Stimulated activated CD4-positive, alpha-beta T cell treated with anti-CD3 and anti-CD28 coated beads, Interleukin-15, amount 100 ng/mL, for 48 hours (primary cell): ENCODE measurements at regions not wholly inside any gene's neighbourhood (a gene's known extent, or its start where the extent isn't known, plus 50 kb on each side); places are given as distances from the start of the nearest gene placed in this dataset.

Experiments
- DNase-seq, 2 donors: peaks; one replicate each; pipeline ENCODE4 v3.0.0-alpha.2; 2020; ENCODE audit warnings: low read depth in 2 of 2

GRCh38 chr14:29216268-29217232 lies 450.0 kb downstream of the FOXG1 start:
- DNase-seq, result no peak

- no peak for DNase-seq
Measured at GRCh38 chr14:29217813-29218450, 451.3 kb downstream of the FOXG1 start.

DNA sequence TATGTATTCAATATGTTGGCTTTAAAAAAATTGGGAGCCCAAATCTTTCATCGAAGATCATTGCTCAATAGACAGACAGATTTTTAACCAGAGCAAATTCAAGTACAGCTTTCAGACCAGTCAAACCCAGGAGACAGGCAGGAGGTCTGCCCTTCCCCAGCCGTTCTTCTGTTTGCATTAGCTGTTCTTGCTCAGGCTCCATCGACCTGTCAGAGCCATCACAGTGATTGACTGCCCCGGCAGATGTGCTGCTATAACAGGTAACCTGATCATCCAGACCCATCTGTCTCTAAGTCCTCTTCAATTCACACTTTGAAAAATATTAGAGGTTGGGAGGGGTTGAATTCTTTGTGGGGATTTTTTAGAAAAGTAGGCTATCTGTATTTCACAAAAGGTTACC lies 453.5 kb downstream of the FOXG1 start:
- no peak for DNase-seq

GRCh38 chr14:29220566-29220965 lies 454.0 kb downstream of the FOXG1 start:
- DNase-seq, result no peak

GRCh38 chr14:29222006-29222405 lies 455.4 kb downstream of the FOXG1 start:
- DNase-seq, result no peak

GRCh38 chr14:29222671-29223268 lies 456.2 kb downstream of the FOXG1 start:
- no peak for DNase-seq

GRCh38 chr14:29223947-29224346 lies 457.4 kb downstream of the FOXG1 start:
- no peak for DNase-seq

GRCh38 chr14:29227631-29228030 lies 461.0 kb downstream of the FOXG1 start:
- no peak for DNase-seq

GRCh38 chr14:29232153-29232552 lies 465.6 kb downstream of the FOXG1 start:
- DNase-seq, result no peak

DNA sequence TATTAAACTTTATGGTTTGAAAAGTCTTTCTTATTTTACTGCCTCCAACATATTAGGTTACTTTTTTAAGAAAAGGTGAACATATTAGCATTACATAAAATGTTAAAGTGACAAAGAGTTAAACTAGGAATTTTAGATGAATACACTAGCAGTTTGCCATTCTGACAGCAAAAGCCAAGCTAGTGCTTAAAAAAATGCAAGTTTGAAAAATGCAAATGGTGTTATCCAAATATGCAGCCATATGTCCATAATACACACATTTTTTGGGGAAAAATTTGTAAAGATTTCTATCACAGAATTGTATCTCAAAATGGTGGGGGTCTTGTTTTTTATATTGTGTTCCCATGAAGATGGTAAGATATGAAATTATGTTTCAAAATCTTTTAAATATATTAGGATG lies 466.1 kb downstream of the FOXG1 start:
- DNase-seq, result no peak

GRCh38 chr14:29233188-29233587 lies 466.6 kb downstream of the FOXG1 start:
- no peak for DNase-seq

- DNase-seq, result no peak
Measured at GRCh38 chr14:29235991-29236390, 469.4 kb downstream of the FOXG1 start.

- DNase-seq, result no peak
Measured at GRCh38 chr14:29236401-29236800, 469.8 kb downstream of the FOXG1 start.

- DNase-seq, result no peak
Measured at GRCh38 chr14:29236848-29237247, 470.3 kb downstream of the FOXG1 start.

DNA sequence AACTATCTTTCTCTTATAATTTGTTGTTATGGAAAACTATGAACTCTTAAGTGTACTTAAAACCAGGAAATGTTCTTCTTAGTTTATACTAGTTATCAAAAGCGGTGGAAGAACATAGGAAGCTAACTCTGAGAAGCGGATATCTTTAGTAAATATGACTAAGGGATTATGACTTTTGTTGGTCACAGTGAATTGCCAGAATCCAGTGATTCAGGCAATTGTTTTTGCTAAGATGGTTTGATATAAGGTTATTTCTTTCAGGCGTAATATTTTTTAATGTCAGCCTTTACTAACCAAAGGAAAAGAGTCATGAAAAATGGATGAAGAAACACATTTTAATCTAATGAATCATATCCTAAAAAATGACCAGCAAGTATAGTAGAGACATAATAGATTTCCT lies 473.5 kb downstream of the FOXG1 start:
- no peak for DNase-seq

GRCh38 chr14:29242755-29243754 lies 476.5 kb downstream of the FOXG1 start:
- DNase-seq, result no peak

DNA sequence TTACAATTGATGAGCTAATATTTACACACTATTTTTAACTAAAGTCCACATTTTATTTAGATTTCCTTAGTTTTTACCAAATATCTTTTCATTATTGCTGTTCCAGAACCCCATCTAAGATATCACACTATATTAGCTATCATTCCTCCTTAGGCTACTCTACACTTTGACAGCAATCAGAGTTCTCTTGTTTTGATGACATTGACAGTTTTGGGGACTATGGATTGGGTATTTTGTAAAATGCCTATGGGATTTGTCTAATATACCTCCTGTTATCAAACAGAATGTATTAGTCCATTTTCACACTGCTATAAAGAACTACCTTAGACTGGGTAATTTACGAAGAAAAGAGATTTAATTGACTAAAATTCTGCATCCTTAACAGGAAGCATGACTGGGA lies 489.1 kb downstream of the FOXG1 start:
- no peak for DNase-seq

DNA sequence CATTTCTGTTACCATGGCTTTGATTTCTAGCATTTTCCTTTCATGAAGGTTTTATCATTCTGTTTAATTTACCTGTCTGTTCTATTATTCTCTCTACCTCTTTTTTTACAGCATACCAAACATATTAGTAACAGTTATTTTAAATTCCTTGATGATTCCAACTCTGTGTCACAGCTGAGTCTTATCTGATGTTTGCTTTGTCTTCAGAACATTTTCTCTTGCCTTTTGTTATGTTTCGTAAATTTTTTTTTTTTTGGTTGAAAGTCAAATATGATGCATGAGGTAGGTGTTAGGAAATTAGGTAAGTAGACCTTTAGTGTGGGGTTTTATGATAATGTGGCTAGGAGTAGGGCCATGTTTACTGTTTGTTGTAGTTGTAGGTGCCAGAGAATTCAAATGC lies 496.4 kb downstream of the FOXG1 start:
- DNase-seq, result no peak

DNA sequence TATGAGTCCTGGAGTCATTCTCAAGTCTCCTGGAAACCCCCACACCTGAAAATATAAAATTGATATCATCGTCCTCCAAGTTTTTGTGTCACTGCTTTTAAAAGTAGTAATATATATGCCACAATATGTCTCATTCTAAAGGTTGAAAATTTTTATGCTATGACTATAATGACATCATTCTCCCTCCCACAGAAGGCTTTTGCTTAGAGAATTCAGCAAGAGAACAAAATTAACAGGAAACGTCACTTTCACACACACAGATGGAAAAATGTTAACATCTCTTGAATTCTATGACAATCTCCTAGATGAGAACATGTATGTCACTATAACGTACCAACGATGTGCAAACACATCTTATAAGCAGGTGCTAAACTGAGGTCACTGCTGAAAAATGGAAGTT lies 498.3 kb downstream of the FOXG1 start:
- no peak for DNase-seq

DNA sequence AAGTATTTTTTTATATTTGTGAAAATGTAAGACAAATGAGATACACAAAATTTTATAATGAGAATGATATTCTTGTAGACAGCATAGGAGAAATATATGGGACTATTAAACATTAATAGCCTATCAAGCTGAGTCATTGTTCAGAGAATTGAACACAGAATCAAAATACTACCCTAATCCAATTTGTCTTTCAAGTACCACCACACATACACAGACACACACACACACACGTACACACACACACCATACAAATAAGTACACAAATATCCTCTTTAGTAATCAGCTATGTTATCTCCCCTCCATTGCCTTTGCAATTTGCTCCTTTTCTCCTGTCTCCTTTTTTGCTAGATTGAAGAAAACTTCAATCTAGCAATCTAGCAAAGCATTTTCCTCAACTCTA lies 499.3 kb downstream of the FOXG1 start:
- DNase-seq, result no peak

- no peak for DNase-seq
Measured at GRCh38 chr14:29271669-29272068, 505.1 kb downstream of the FOXG1 start.

- no peak for DNase-seq
Measured at GRCh38 chr14:29273513-29273912, 506.9 kb downstream of the FOXG1 start.
